Erythroblast (primary cell): ENCODE measurements at regions not wholly inside any gene's neighbourhood (a gene's known extent, or its start where the extent isn't known, plus 50 kb on each side); places are given as distances from the start of the nearest gene placed in this dataset.

ENCODE experiments used
- GATA1 ChIP-seq: IDR thresholded peaks from 2 replicates; pipeline ENCODE4 v1.6.1; 2011; ENCODE audit warnings: low read depth, mild to moderate bottlenecking, control low read depth, low read length, moderate library complexity
- POLR2A ChIP-seq: IDR thresholded peaks from 2 replicates; pipeline ENCODE4 v1.6.1; 2011; ENCODE audit warnings: mild to moderate bottlenecking, low read length

DNA sequence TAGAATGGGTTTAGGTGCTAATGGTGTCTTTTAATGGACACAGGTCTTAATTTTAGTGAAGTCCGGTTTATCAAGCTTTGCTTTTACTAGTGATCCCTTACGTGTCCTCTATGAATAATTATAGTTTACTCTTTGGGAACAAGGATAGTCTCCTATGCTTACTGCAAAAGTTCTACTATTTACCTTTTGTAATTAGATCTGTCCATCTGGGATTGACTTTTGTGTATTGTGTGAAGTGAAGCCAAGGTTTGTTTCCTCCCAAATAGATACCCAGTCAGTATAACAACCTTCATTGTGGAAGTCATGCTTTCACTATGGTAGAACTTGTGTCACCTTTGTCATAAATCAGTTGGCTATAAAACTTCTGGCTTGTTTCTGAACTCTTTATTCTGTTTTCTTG, 740.9 kb upstream of the CRIM1 start:
- TF ChIP-seq POLR2A (no peak), GATA1 (no peak)
